OCI-LY1 (cell line): ENCODE measurements at regions not wholly inside any gene's neighbourhood (a gene's known extent, or its start where the extent isn't known, plus 50 kb on each side); places are given as distances from the start of the nearest gene placed in this dataset.
"Not testable (repeated sequence)": the region's sequence is repeated elsewhere in the genome, so short reads cannot be mapped to it uniquely, and the experiment has no call there.

ENCODE experiments used
- H2AFZ ChIP-seq: fragments of 200-600 bp; sonication (generic), shearing (Covaris generic); 2 replicates; pipeline ENCODE4 v1.6.0; 2014; ENCODE audit warnings: antibody characterized with exemption, mild to moderate bottlenecking, low read length
- H3F3A ChIP-seq: fragments of 200-600 bp; sonication (generic), shearing (Covaris generic); 2 replicates; pipeline ENCODE4 v1.6.0; 2014; ENCODE audit warnings: mild to moderate bottlenecking, antibody characterized with exemption, low read length, moderate library complexity; ENCODE audit not compliant: insufficient read depth
- H3K27ac ChIP-seq: fragments of 200-600 bp; sonication (generic); 2 replicates; pipeline ENCODE4 v1.5.1; 2014; ENCODE audit warnings: low read length, mixed run types, mild to moderate bottlenecking, low read depth; ENCODE audit not compliant: poor library complexity, severe bottlenecking
- H3K27me3 ChIP-seq: fragments of 200-600 bp; sonication (generic); 2 replicates; pipeline ENCODE4 v1.6.0; 2014; ENCODE audit warnings: antibody characterized with exemption, mild to moderate bottlenecking, low read length, moderate library complexity; ENCODE audit not compliant: insufficient read depth
- H3K36me3 ChIP-seq: fragments of 200-600 bp; sonication (generic); 2 replicates; pipeline ENCODE4 v1.6.1; 2014; ENCODE audit warnings: mild to moderate bottlenecking, antibody characterized with exemption, low read length, moderate library complexity, mixed read lengths; ENCODE audit not compliant: insufficient read depth
- H3K4me1 ChIP-seq: fragments of 200-600 bp; sonication (generic); 2 replicates; pipeline ENCODE4 v1.5.1; 2014; ENCODE audit warnings: mild to moderate bottlenecking, low read length, moderate library complexity; ENCODE audit not compliant: insufficient read depth, severe bottlenecking
- H3K4me2 ChIP-seq: fragments of 200-600 bp; sonication (generic), shearing (Covaris generic); 2 replicates; pipeline ENCODE4 v1.6.1; 2014; ENCODE audit warnings: low read length
- H3K4me3 ChIP-seq: fragments of 200-600 bp; sonication (generic); 2 replicates; pipeline ENCODE4 v1.5.1; 2014; ENCODE audit warnings: low read length, low read depth, mild to moderate bottlenecking, mixed read lengths; ENCODE audit not compliant: poor library complexity, severe bottlenecking
- H3K79me2 ChIP-seq: fragments of 200-600 bp; shearing (Covaris generic); 2 replicates; pipeline ENCODE4 v1.6.1; 2016; ENCODE audit warnings: mixed run types, low read length, mixed read lengths; ENCODE audit not compliant: insufficient read depth
- H3K9ac ChIP-seq: fragments of 200-600 bp; sonication (generic), shearing (Covaris generic); 2 replicates; pipeline ENCODE4 v1.6.1; 2014; ENCODE audit warnings: mild to moderate bottlenecking, low read length, mixed read lengths
- H3K9me2 ChIP-seq: fragments of 200-600 bp; sonication (generic), shearing (Covaris generic); 2 replicates; pipeline ENCODE4 v1.6.1; 2014; ENCODE audit warnings: low read depth, mild to moderate bottlenecking, low read length, mixed read lengths
- H3K9me3 ChIP-seq: fragments of 200-600 bp; shearing (Covaris generic); 2 replicates; pipeline ENCODE4 v1.6.1; 2014; ENCODE audit warnings: low read length, mixed read lengths
- H4K20me1 ChIP-seq: fragments of 200-600 bp; sonication (generic), shearing (Covaris generic); 2 replicates; pipeline ENCODE4 v1.6.0; 2016; ENCODE audit warnings: mild to moderate bottlenecking, low read length; ENCODE audit not compliant: insufficient read depth
- CTCF ChIP-seq: fragments of 200-600 bp; sonication (generic), shearing (Covaris generic); IDR thresholded peaks from 2 replicates; pipeline ENCODE4 v1.5.1; 2017; ENCODE audit warnings: mild to moderate bottlenecking, antibody characterized with exemption, low read length, moderate library complexity, mixed read lengths
- EZH2 ChIP-seq: fragments of 200-600 bp; sonication (generic), shearing (Covaris generic); IDR thresholded peaks from 2 replicates; pipeline ENCODE4 v1.8.0; 2017; ENCODE audit warnings: borderline replicate concordance, mixed run types, mild to moderate bottlenecking, antibody characterized with exemption, low read length, moderate library complexity, mixed read lengths

GRCh38 chr3:193060748-193061546, 143.3 kb upstream of the MB21D2 start:
- Histone ChIP-seq H3K4me2 (no peak overlapping the region), H3K9me2 (no peaks in the 10 kb centered on the region), H4K20me1 (no peaks in the 10 kb centered on the region), H3K4me1 (no peaks in the 10 kb centered on the region), H3K27me3 (no peaks in the 10 kb centered on the region), H3K36me3 (no peaks in the 10 kb centered on the region), H3K9me3 (no peaks in the 10 kb centered on the region), H3K27ac (no peak overlapping the region), H3K4me3 (no peak overlapping the region), H3K9ac (no peak overlapping the region), H2AFZ (no peak overlapping the region), H3K79me2 (no peaks in the 10 kb centered on the region), H3F3A (no peaks in the 10 kb centered on the region)
- TF ChIP-seq EZH2 (no peak), CTCF (no peak)

- Histone ChIP-seq H3K27ac (no peak overlapping the region), H3K9me3 (no peaks in the 10 kb centered on the region), H2AFZ (no peak overlapping the region), H4K20me1 (no peaks in the 10 kb centered on the region), H3K9me2 (no peaks in the 10 kb centered on the region), H3K27me3 (no peaks in the 10 kb centered on the region), H3K79me2 (no peaks in the 10 kb centered on the region), H3K9ac (no peak overlapping the region), H3K4me2 (no peak overlapping the region), H3F3A (no peaks in the 10 kb centered on the region), H3K36me3 (no peaks in the 10 kb centered on the region), H3K4me3 (no peak overlapping the region), H3K4me1 (no peaks in the 10 kb centered on the region)
- no peak for TF ChIP-seq EZH2
- no peak for TF ChIP-seq CTCF
Observed at GRCh38 chr3:193068365-193068764, 150.7 kb upstream of the MB21D2 start.

GRCh38 chr3:193069732-193070131, 152.1 kb upstream of the MB21D2 start:
- not testable (repeated sequence) for H3K4me2 ChIP-seq, H3K79me2 ChIP-seq, H3K9me2 ChIP-seq, H3K4me1 ChIP-seq, H3K27me3 ChIP-seq, H3K4me3 ChIP-seq, H3K27ac ChIP-seq, H4K20me1 ChIP-seq, H3K36me3 ChIP-seq, H3K9me3 ChIP-seq, H2AFZ ChIP-seq, H3F3A ChIP-seq, H3K9ac ChIP-seq
